ENCODE measurements at regions not wholly inside any gene's neighbourhood (a gene's known extent, or its start where the extent isn't known, plus 50 kb on each side); places are given as distances from the start of the nearest gene placed in this dataset.

DNA sequence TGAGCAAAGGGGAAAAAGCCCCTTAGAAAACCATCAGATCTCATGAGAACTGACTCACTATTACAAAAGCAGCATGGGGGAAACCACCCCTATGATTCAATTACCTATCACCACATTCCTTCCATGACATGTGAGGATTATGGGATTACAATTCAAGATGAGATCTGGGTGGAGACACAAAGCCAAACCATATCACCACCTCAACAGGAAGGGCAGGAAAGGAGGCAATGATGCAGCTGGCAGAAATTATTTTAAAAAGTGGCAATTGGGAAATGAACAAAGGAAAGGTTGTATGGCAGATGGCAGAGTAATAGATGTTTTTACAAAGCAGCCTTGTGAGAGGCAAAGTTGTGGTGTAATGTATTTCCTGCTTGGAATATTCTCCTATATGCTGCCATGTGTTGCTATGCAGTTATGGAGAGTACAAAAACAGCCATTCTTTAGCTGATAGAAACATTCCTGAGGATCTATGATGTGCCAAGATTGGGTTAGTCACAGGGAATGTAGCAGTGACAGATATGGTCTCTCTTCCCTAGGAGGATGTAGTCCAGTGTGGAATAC lies 138.8 kb downstream of the SMC2 start (continued):
- TF ChIP-seq, protein P1, sequence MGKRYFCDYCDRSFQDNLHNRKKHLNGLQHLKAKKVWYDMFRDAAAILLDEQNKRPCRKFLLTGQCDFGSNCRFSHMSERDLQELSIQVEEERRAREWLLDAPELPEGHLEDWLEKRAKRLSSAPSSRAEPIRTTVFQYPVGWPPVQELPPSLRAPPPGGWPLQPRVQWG (CRISPR knock-in tag; IDR thresholded peaks at IDR 0.05; ENCODE audit: borderline replicate concordance, low read depth), result no peak
- no peak for TF ChIP-seq HMG20B (CRISPR knock-in tag; conservative IDR thresholded peaks at IDR 0.05)
- TF ChIP-seq ZKSCAN1 (IDR thresholded peaks at IDR 0.05; ENCODE audit: low read length), result no peak
- TF ChIP-seq ZNF350 (CRISPR knock-in tag; IDR thresholded peaks at IDR 0.05; ENCODE audit: borderline replicate concordance, low read depth), result no peak

DNA sequence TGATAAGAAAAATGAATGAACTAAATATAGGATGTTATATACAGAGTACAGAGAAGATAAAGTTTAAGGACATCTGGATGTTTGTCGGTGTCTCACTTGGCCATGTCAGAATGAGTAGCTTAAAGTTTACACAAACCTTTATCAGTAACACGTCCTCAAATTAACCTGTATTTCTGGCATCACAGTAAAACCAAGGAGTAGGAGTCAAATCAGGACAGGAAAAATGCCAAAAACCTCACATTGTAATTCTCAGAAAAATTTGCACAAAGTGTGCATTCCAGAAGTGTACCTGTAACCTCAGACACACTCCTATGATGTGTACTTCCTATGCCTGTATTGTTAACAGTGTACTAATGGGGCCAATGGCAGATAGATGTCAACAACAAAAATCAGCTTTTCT lies 139.3 kb downstream of the SMC2 start:
- Histone ChIP-seq H3K9ac (ENCODE audit: insufficient read depth, low read depth, low read length) (no peak overlapping the region), H2AFZ (ENCODE audit: low read length) (no peak overlapping the region), H3K27ac (ENCODE audit: extremely low read length, insufficient read depth, low read length) (no peak overlapping the region), H4K20me1 (ENCODE audit: insufficient read depth, low read length) (no peaks in the 10 kb centered on the region), H3K4me3 (replicated peaks in 1 of 3; ENCODE audit: insufficient read depth in 1 of 3, low read depth in 2 of 3, low read length in 3 of 3) (no peak overlapping the region), H3K79me2 (ENCODE audit: insufficient read depth, low read length) (no peaks in the 10 kb centered on the region), H3K4me1 (ENCODE audit: insufficient read depth, low read length) (no peaks in the 10 kb centered on the region), H3K27me3 (ENCODE audit: control insufficient read depth in 1 of 2, insufficient read depth in 2 of 2, low read length in 2 of 2) (no peaks in the 10 kb centered on the region), H3K36me3 (replicated peaks in 1 of 2; ENCODE audit: control insufficient read depth in 1 of 2, insufficient read depth in 2 of 2, low read length in 2 of 2) (no peaks in the 10 kb centered on the region), H3K4me2 (ENCODE audit: low read depth, low read length) (no peak overlapping the region), H3K9me3 (ENCODE audit: low read length) (peaks cover 6% of the 10 kb centered on the region; the same call in 1 of the 2 replicates)
- POLR2A ChIA-PET, result no interaction called here
- BruUV-seq (replicated peaks), result no TSS peak
- in situ Hi-C loops (cut with HindIII; ENCODE audit: extremely low pct_ligation_motif_present, low pct_unique_long_range_greater_than_20kb) (no loop called here), intact Hi-C loops (cut with micrococcal nuclease; ENCODE audit: unreplicated experiment) (no loop called here)
- CTCF ChIA-PET (ENCODE audit: low intra/inter-chr PET ratio, low total read pairs), result no interaction called here
- no peak for ATAC-seq
- TF ChIP-seq SCMH1 (CRISPR knock-in tag; IDR thresholded peaks at IDR 0.05; ENCODE audit: borderline replicate concordance), result no peak
- TF ChIP-seq, protein P2, sequence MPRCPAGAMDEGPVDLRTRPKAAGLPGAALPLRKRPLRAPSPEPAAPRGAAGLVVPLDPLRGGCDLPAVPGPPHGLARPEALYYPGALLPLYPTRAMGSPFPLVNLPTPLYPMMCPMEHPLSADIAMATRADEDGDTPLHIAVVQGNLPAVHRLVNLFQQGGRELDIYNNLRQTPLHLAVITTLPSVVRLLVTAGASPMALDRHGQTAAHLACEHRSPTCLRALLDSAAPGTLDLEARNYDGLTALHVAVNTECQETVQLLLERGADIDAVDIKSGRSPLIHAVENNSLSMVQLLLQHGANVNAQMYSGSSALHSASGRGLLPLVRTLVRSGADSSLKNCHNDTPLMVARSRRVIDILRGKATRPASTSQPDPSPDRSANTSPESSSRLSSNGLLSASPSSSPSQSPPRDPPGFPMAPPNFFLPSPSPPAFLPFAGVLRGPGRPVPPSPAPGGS (CRISPR knock-in tag; IDR thresholded peaks at IDR 0.05), result no peak
- TF ChIP-seq JUNB (CRISPR knock-in tag; IDR thresholded peaks at IDR 0.05; ENCODE audit: borderline replicate concordance), result no peak
- no peak for TF ChIP-seq ADNP (CRISPR knock-in tag; IDR thresholded peaks at IDR 0.05)
- TF ChIP-seq, protein P3, sequence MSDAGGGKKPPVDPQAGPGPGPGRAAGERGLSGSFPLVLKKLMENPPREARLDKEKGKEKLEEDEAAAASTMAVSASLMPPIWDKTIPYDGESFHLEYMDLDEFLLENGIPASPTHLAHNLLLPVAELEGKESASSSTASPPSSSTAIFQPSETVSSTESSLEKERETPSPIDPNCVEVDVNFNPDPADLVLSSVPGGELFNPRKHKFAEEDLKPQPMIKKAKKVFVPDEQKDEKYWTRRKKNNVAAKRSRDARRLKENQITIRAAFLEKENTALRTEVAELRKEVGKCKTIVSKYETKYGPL (CRISPR knock-in tag; IDR thresholded peaks at IDR 0.05), result no peak
- no peak for TF ChIP-seq CEBPB (IDR thresholded peaks at IDR 0.05; ENCODE audit: borderline replicate concordance, low read depth, low read length)
- no peak for TF ChIP-seq ZC3H13 (CRISPR knock-in tag; IDR thresholded peaks at IDR 0.05)
- TF ChIP-seq TAF1 (CRISPR knock-in tag; IDR thresholded peaks at IDR 0.05), result no peak
- no peak for TF ChIP-seq NCOA5 (CRISPR knock-in tag; IDR thresholded peaks at IDR 0.05)
- TF ChIP-seq TOE1 (CRISPR knock-in tag; IDR thresholded peaks at IDR 0.05), result no peak
- TF ChIP-seq KDM2A (CRISPR knock-in tag; IDR thresholded peaks at IDR 0.05; ENCODE audit: borderline replicate concordance, low read depth), result no peak
- no peak for TF ChIP-seq NFYC (CRISPR knock-in tag; IDR thresholded peaks at IDR 0.05)
- no peak for TF ChIP-seq ZNF788 (CRISPR knock-in tag; IDR thresholded peaks at IDR 0.05; ENCODE audit: borderline replicate concordance)
- TF ChIP-seq GATAD1 (CRISPR knock-in tag; IDR thresholded peaks at IDR 0.05), result no peak
- TF ChIP-seq STAT5B (CRISPR knock-in tag; IDR thresholded peaks at IDR 0.05), result no peak
- DNase-seq (ENCODE audit: low spot score), result no peak
- 7% methylated on average over 2 of the region's 2 CpGs for WGBS (ENCODE audit: low lambda C conversion rate)
- no peak for FAIRE-seq
